MV-4-11 (cell line): ENCODE measurements at regions not wholly inside any gene's neighbourhood (a gene's known extent, or its start where the extent isn't known, plus 50 kb on each side); places are given as distances from the start of the nearest gene placed in this dataset.
"Not testable (repeated sequence)": the region's sequence is repeated elsewhere in the genome, so short reads cannot be mapped to it uniquely, and the experiment has no call there.

Experiments
- DNase-seq: peaks from one replicate; lab custom pipeline; 2025; lab: John Stamatoyannopoulos, UW

- no peak for DNase-seq
These were observed 484.0 kb downstream of the PRDM9 start for GRCh38 chr5:23991406-23991805.

DNA sequence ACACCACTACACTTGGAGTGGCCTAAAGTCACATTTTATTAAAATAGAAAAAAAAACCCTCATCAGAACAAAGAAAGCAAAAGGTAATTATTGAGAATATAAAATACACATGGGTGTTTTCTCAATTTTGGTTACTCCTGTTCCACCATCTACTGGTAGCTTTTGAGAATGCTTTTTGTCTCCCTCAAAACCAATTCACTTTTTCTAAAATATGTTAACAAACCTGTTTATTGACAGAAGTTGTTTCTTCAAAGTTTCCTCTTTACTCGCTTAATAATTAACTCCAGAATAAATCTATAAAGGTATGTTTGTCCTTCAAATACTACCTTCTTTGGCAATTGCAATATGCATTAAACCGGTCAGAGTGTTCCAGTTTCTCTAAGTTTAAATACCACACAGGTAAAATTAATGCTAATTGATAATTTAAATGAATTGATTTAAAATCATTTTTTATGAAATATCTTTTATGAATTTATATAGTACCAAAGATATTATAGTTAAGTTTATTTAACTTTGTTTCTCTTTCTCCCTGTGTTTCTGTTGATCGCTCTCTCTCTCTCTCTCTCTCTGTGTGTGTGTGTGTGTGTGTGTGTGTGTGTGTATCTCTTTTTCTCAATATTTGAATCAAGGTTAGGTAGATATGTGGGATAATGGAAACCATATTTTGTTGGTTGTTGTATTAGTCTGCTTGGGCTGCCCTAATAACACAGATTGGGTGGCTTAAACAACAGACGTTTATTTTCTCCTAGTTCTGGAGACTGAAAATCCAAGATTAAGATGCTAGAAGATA lies 487.4 kb downstream of the PRDM9 start:
- DNase-seq, result no peak

DNA sequence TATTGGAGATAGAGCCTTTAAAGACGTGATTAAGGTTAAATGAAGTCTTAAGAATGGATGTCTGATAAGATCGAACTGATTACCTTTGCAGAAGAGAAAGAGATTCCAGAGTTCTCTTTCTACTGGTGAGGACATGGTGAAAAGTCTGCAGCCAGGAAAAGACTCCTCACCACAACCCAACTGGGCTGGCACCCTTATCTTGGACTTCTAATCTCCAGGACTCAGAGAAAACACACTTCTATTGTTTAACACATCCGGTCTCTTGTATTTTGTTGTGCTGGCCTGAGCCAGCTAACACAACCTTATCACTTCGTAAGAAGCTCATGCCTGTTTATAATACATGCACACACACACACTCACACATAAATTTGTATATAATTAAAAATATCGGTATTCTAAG lies 489.1 kb downstream of the PRDM9 start:
- DNase-seq, result no peak

GRCh38 chr5:24005384-24005783 lies 498.0 kb downstream of the PRDM9 start:
- DNase-seq, result no peak

- DNase-seq, result not testable (repeated sequence)
These were observed 510.3 kb downstream of the PRDM9 start for GRCh38 chr5:24017710-24018109.

GRCh38 chr5:24026288-24026687 lies 518.9 kb downstream of the PRDM9 start:
- no peak for DNase-seq

- no peak for DNase-seq
These were observed 535.3 kb downstream of the PRDM9 start for GRCh38 chr5:24042688-24043087.

- DNase-seq, result no peak
These were observed 537.6 kb downstream of the PRDM9 start for GRCh38 chr5:24045046-24045445.

DNA sequence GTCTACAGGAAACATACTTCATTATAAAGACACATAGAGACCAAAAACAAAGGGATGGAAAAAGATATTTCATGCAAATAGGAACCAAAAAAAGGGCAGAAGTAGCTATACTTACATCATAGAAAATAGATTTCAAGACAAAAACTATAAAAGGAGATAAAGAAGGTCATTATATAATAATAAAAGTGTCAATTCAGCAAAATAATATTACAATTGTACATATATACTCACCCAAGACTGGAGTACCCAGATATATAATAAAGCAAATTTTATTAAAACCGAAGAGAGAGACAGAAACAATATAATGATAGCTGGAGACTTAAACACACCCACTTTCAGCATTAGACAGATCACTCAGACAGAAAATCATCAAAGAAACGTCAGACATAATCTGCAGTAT lies 546.3 kb downstream of the PRDM9 start:
- no peak for DNase-seq

DNA sequence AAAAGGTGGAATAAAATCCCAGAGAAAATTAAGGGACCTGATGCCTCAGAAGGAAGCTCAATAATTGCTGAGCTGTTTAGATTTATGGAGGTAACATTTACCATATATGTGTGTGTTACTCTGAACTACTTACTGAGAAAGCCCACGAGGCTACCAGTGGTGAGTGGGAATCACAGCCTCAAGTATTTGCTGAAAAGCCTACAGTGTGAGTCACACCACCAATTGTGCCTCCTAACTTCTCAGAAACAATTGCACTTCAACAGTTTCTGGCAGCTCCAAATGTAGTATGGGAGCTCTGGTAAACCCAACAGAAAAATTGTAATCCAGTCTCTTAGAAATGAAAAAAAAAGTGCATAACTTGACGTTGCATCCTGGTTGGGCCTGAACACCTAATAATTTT lies 551.6 kb downstream of the PRDM9 start:
- no peak for DNase-seq

- no peak for DNase-seq
These were observed 552.3 kb downstream of the PRDM9 start for GRCh38 chr5:24059716-24060115.

DNA sequence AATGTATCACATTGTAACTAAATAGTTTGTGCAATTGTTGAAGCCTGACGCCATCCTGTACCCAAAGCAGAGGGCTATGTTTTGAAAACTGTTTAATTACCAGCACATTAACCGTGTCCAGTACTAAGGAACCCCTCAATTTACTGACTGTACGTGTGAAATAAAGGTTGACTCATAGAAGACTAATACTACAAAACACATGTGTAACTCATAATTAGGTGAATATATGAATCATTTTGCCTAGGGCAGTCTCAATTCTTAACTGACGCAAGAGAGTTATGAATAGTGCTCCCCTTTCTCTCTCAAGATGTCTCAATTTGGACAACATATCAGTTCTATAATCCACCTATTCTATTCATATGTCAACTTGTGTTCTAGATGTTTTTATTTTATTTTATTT lies 558.4 kb downstream of the PRDM9 start:
- DNase-seq, result no peak

GRCh38 chr5:24067208-24067607 lies 559.8 kb downstream of the PRDM9 start:
- DNase-seq, result no peak

GRCh38 chr5:24068524-24068923 lies 561.1 kb downstream of the PRDM9 start:
- DNase-seq, result no peak

DNA sequence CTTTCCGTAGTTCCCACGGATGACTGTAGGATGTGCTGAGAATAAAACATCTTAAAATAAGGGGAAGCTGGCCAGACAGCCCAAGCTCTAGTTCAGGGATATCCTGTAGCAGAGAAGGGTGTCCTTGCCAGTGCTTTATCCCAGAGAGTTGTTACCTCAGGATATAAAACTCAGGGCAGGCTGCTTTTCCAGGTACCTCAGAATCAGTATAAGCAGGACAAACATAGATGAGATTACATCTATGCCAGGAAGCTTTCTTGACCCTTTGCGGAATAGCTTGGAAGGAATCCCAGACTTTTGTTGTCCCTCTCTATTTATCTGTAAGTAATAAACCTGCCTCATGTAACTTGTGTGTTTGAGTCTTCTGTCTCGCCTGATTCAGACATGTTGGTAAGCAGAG lies 565.7 kb downstream of the PRDM9 start:
- DNase-seq, result no peak

- DNase-seq, result no peak
These were observed 564.7 kb downstream of the CDH10 start for GRCh38 chr5:24080046-24080445.

DNA sequence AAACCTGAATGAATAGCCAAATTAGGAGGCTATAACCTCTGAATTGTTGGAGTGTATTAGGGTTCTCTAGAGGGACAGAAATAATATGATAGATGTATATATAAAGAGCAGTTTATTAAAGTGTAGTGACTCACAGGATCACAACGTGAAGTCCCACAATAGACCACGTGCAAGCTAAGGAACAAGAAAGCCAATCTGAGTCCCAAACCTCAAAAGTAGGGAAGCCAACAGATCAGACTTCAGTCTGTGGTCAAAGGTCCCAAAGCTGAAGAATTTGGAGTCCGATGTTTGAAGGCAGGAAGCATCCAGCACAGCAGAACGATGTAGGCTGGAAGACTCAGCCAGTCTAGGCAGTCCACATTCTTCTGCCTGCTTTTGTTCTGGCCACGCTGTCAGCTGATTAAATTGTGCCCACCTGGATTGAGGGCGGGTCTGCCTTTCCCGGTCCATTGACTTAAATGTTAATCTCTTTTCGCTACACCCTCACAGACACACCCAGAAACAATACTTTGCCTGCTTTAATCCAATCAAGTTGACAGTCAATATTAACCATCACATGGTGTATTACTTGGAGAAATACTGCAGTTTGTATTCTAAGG lies 550.6 kb downstream of the CDH10 start:
- DNase-seq, result no peak

GRCh38 chr5:24102010-24102409 lies 542.8 kb downstream of the CDH10 start:
- DNase-seq, result no peak

DNA sequence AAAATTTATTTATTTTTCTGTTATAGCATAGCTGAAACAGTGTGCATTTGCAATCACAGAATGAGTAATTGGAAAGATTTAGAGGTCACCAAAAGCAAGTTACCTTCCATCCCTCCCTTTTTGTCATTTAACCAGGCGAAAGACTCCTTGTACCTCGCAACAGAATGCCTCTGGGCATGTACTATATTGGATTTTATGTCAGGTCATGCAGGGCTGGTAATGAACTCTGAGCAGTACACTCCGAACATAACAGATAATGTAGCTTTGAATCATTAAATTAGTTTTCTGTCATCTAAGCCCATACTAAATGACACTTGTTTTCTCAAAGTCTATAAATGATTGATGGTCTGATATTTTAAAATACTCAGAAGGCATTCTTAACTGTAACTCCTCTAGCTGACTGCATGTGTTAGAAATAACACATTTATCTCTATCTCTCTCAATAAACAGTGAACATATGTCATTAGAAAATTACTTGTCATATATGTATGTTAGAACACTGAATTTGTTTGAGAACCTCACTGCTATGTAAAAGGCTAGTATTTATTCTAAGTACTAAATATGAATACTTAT lies 541.2 kb downstream of the CDH10 start:
- DNase-seq, result no peak

GRCh38 chr5:24110004-24110615 lies 534.7 kb downstream of the CDH10 start:
- DNase-seq, result peak; percentile 37

DNA sequence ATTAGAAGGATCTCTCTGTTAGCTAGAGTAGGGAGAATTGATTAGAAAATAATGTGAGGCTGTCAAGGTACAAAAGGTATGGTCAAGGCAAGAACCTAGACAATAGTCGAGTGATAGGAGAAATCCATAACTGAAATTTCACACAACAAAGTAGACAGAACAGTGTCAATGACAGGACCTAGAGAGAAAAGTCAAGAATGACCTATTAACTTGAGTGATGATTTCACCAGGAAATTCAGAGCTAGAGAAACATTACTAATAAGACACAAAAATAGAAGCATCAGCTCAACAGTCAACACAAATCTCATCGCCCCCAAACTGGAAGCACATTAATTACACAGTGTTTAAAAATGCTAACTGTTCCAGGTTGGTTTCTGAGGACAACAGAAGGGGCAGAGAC lies 532.4 kb downstream of the CDH10 start:
- DNase-seq, result no peak

GRCh38 chr5:24118351-24118750 lies 526.4 kb downstream of the CDH10 start:
- DNase-seq, result no peak

GRCh38 chr5:24135536-24135935 lies 509.2 kb downstream of the CDH10 start:
- DNase-seq, result no peak
